ENCODE measurements at regions not wholly inside any gene's neighbourhood (a gene's known extent, or its start where the extent isn't known, plus 50 kb on each side); places are given as distances from the start of the nearest gene placed in this dataset.
"Not testable (repeated sequence)": the region's sequence is repeated elsewhere in the genome, so short reads cannot be mapped to it uniquely, and the experiment has no call there.

- DNase-seq (ENCODE audit: low read depth in 2 of 2): no peak
These were observed 795.5 kb downstream of the METTL15 start for GRCh38 chr11:28903716-28904115.

- DNase-seq (ENCODE audit: low read depth in 2 of 2): no peak
These were observed 792.2 kb downstream of the METTL15 start for GRCh38 chr11:28900427-28900826.

- no peak for DNase-seq (ENCODE audit: low read depth in 2 of 2)
These were observed 791.5 kb downstream of the METTL15 start for GRCh38 chr11:28899706-28900105.

- DNase-seq (ENCODE audit: low read depth in 2 of 2): not testable (repeated sequence)
These were observed 782.4 kb downstream of the METTL15 start for GRCh38 chr11:28890601-28891040.

- DNase-seq (ENCODE audit: low read depth in 2 of 2): no peak
These were observed 779.5 kb downstream of the METTL15 start for GRCh38 chr11:28887681-28888080.

GRCh38 chr11:28879869-28880268 is 771.7 kb downstream of the METTL15 start:
- no peak for DNase-seq (ENCODE audit: low read depth in 2 of 2)

GRCh38 chr11:28878025-28878424 is 769.8 kb downstream of the METTL15 start:
- DNase-seq (ENCODE audit: low read depth in 2 of 2): peak in 1 of 2 experiments; percentile 4

- no peak for DNase-seq (ENCODE audit: low read depth in 2 of 2)
These were observed 769.2 kb downstream of the METTL15 start for GRCh38 chr11:28877340-28877739.

- DNase-seq (ENCODE audit: low read depth in 2 of 2): peak in 1 of 2 experiments; percentile 25
These were observed 766.5 kb downstream of the METTL15 start for GRCh38 chr11:28874706-28875105.

- no peak for DNase-seq (ENCODE audit: low read depth in 2 of 2)
These were observed 762.9 kb downstream of the METTL15 start for GRCh38 chr11:28871090-28871489.

- no peak for DNase-seq (ENCODE audit: low read depth in 2 of 2)
These were observed 755.2 kb downstream of the METTL15 start for GRCh38 chr11:28863422-28863821.

GRCh38 chr11:28860893-28861292 is 752.7 kb downstream of the METTL15 start:
- peak in 1 of 2 experiments; percentile 38 for DNase-seq (ENCODE audit: low read depth in 2 of 2)

- DNase-seq (ENCODE audit: low read depth in 2 of 2): no peak
These were observed 749.9 kb downstream of the METTL15 start for GRCh38 chr11:28858076-28858475.

- no peak for DNase-seq (ENCODE audit: low read depth in 2 of 2)
These were observed 740.9 kb downstream of the METTL15 start for GRCh38 chr11:28849053-28849452.

- no peak for DNase-seq (ENCODE audit: low read depth in 2 of 2)
These were observed 734.5 kb downstream of the METTL15 start for GRCh38 chr11:28842716-28843115.

GRCh38 chr11:28838741-28839140 is 730.6 kb downstream of the METTL15 start:
- peak in 1 of 2 experiments; percentile 26 for DNase-seq (ENCODE audit: low read depth in 2 of 2)

GRCh38 chr11:28837599-28837998 is 729.4 kb downstream of the METTL15 start:
- no peak for DNase-seq (ENCODE audit: low read depth in 2 of 2)

GRCh38 chr11:28836285-28837081 is 728.3 kb downstream of the METTL15 start:
- peak; percentile 93 for DNase-seq (ENCODE audit: low read depth in 2 of 2)

- DNase-seq (ENCODE audit: low read depth in 2 of 2): peak in 1 of 2 experiments; percentile 24
These were observed 727.6 kb downstream of the METTL15 start for GRCh38 chr11:28835790-28836189.

- DNase-seq (ENCODE audit: low read depth in 2 of 2): peak; percentile 24 to 37
These were observed 727.1 kb downstream of the METTL15 start for GRCh38 chr11:28835317-28835716.

GRCh38 chr11:28834877-28835276 is 726.7 kb downstream of the METTL15 start:
- peak; percentile 81 to 82 for DNase-seq (ENCODE audit: low read depth in 2 of 2)

GRCh38 chr11:28833670-28834069 is 725.5 kb downstream of the METTL15 start:
- peak; percentile 86 for DNase-seq (ENCODE audit: low read depth in 2 of 2)

- DNase-seq (ENCODE audit: low read depth in 2 of 2): no peak
These were observed 725.0 kb downstream of the METTL15 start for GRCh38 chr11:28833169-28833568.

- DNase-seq (ENCODE audit: low read depth in 2 of 2): no peak
These were observed 718.6 kb downstream of the METTL15 start for GRCh38 chr11:28826807-28827206.

Data from fibroblast of skin of left quadriceps (primary cell).